GM19463 (cell line): ENCODE measurements at regions not wholly inside any gene's neighbourhood (a gene's known extent, or its start where the extent isn't known, plus 50 kb on each side); places are given as distances from the start of the nearest gene placed in this dataset.
"Not testable (repeated sequence)": the region's sequence is repeated elsewhere in the genome, so short reads cannot be mapped to it uniquely, and the experiment has no call there.

Source experiments
- ATAC-seq: cut with Tn5 transposase; IDR thresholded peaks from one replicate; pipeline ENCODE4 v1.9.1; 2021; ENCODE audit warnings: mild to moderate bottlenecking, moderate library complexity; ENCODE audit not compliant: unreplicated experiment

DNA sequence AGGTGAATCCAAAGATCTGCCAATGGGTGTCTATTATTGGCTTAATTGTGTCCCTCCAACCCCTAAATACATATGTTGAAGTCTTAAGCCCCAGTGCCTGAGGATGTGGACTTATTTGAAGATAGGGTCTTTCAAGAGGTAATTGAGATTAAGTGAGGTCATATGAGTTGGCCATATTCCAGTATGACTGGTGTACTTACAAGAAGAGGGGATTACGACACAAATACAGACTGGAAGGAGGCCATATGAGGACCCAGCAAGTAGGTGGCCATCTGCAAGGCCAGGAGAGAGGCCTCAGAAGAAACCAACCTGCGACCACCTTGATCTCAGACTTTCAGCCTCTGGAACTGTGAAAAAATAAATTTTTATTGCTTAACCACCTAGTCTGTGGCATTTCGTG, 121.1 kb upstream of the FN1 start:
- ATAC-seq = no peak

DNA sequence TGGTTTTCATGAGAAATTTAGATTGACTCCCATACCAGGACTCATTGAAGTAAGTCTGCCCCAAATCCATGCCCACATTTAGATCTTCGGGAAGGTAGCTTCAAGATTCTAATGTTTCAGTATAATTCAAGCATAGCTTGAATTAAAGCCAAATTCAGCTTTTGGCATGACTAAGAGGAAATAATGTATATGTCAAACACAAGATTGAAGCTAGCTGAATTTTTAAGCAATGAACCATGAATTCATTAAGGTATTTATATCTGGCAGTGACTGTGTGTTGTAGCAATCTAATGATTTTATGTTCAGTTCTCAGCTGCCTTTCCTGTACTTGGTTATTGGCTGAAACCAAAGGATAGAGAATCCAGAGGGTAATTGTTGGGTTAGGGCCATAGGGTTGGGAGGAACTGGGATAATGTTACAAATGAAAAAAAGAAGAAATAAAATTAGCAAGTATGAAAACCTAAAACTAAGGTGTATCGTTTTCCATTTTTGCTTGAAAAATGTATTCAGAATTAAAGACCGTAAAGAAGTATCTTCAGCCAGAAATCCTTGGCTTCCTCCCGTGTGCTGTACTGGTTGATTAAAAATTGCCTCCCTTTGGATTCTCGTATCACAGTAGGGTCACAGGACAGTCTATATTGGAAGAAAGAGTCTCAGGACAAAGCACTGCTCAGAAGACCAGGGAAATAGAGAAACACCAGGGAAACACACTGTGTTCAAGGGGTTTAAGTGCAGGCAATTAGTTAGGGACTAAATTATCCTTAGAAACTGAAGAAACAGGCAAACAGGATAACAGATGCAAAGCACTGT, 119.0 kb upstream of the FN1 start:
- no peak for ATAC-seq

DNA sequence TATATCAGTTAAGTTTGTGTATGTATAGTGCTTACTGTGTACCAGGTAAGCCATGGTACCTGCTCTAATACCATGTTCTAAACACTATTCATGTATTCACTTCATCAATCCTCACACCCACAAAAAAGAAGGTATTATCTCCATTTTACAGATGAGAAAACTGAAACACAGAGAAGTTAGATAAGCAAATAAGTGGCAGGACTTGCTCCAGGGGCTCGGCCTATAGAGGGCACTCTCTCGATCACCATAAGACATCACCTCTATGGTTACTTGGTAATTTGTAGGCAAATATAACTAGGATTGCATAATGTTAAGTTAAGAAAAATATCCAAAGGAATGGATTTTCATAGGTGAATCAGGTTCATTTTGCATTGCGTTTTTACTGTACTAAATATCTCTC, 118.1 kb upstream of the FN1 start:
- no peak for ATAC-seq

DNA sequence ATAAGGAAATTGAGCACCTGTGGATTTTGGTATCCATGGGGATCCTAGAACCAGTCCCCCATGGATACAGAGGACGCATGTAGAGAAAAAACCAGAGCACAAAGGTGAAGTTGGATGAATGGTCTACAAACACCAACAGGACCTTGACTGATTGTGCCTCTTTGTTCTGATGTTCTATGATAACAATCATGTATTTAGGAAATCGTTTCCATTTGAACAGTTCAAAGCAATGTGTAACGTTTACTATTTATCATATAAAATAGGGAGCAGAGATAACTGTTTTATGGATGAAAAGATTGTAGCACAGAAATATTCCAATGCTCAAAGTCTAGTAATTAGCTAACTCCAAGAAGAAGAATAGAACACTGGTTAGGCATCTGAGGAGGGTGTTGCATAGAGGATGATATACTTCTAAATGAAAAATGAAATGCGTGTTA, 116.3 kb upstream of the FN1 start:
- no peak for ATAC-seq

DNA sequence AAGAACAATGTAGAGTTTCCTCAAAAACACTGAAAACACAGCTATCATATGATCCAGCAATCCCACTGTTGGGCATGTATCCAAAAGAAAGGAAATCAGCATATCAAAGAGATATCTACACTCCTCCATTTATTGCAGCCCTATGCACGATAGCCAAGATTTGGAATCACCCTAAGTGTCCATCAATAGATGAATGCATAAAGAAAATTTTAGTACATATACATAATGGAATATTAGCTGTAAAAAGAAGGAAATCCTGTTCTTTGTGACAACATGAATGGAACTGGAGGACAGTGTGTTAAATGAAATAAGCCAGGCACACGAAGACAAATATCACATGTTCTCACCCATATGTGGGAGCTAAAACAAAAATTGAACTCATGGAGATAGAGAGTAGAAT, 114.5 kb upstream of the FN1 start:
- ATAC-seq = no peak

DNA sequence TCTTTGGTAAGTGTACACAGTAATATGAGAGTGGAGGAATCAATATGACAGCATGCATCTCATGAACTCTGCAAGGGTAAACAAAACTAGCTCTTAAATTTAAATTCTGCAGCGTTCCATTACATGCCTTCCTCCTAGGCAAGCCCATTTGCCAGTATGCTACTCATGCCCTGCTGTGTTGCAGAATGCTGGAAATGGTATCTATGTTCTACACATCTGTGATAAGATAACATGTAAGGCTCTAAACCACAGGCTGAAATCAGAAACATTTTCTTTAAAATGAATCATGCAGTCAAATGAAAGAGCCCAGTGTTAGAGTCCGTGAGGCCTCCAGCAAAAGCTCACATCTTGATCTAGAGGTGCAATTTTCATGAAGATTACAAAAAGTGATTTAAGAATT, 112.8 kb upstream of the FN1 start:
- ATAC-seq = no peak

DNA sequence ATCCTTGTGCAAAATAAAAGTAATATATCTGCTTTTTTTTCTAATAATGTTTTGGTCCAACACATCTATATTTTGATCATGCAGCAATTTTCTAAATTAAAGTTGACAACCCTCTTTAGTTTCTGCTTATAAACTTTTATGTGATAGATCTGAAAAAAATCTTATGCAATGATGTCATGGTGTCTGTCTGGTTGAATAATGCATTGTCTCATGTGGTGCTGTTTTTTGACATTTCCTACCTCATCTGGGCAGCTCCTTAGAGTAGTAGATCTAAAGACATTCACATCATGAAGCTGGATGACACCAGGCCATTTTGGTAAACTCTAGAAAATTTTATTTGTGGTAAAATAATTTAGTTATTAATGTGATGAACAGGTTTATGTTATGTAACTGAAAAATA, 106.8 kb upstream of the FN1 start:
- no peak for ATAC-seq

DNA sequence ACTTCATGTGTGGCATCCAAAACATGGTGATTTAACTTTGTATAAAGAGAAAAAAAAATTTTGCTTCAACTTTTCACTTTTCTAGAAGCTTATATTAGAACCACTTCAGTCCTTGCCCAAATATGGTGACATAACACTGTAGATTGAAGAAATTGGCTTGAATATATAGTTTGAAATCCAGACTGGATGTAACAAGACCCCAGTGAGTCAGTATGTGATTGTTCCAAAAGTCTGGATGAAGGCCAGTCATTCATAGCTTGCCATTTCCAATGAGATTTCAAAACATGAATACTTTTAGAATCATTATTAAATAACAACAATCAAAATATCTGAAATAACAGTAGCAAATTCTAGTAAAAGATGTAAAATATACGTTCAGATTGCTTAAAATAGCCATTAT, 104.8 kb upstream of the FN1 start:
- no peak for ATAC-seq

DNA sequence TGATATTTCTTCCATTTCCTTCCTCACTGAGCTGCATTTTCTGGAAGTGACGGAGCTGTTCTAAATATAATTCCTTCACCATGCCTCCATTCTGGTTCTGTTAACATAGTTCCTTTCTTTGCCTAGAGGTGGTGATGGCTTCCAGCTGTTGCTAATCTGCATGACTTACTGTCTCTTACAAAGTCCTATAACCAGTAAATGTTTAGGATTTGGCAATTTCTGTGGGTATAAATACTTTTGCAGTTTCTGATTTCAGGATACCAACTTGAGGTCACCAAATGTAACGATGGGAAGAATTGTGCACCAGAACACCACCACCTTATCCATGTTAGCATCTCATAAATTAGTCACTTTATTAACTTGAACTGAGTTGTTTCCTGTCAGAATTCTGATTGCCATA, 101.7 kb upstream of the FN1 start:
- ATAC-seq = no peak

DNA sequence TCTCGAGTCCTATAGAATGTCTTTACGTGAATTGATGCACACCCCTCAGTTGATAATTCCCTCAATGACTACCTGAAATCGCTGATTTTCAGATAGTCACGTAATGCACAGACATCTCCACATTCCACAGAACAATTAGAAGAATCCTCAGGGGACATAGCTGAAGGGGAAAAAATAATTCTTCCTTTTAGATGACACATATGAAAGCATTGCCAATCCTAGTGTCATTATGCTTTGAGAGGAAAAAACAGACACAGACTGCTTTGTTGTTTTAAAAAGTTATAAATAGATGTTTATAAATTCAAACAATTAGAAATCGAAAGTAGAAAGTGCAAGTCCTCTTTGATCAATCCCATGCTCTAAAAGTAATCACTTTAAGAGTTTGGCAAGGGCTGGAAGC, 100.6 kb upstream of the FN1 start:
- no peak for ATAC-seq

DNA sequence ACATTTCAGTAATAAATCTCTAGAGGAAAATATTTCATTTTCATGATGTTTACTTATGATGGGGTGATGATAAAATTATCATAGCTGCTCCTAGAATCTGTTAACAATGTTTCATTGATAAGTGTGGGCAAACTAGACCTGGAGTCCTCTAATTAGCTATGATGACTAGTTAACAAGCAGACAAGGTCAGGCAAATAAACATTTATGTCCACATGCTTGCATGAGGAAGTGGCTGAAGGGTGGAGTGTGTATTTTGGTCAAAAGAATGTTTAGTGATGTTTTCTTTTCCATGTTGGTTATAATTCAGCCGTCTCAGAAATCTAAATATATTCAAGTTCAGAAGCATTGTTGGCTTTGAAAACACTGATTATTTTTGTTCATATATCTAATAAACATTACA, 99.9 kb upstream of the FN1 start:
- no peak for ATAC-seq

DNA sequence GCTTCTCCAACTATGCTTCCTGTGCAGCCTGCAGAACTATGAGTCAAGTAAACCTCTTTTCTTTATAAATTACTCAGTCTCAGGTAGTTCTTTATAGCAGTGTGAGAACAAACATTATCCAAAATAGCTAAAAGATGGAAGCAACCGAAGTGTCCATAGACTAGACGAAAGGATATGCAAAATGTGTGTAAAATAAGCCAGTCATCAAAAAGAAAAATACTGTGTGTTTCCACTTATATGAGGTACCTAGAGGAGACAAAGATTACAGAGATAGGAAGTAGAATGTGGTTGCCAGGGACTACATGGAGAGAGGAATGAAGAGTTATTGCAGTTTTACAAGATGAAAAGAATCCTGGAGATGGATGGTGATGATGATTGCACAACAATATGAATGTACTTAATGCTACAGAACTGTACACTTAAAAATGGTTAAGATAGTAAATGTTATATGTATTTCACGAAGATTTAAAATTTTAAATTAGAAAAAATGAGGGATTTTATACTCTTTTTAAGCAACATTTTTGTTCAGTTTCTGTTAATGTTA, 99.3 kb upstream of the FN1 start:
- ATAC-seq = no peak

DNA sequence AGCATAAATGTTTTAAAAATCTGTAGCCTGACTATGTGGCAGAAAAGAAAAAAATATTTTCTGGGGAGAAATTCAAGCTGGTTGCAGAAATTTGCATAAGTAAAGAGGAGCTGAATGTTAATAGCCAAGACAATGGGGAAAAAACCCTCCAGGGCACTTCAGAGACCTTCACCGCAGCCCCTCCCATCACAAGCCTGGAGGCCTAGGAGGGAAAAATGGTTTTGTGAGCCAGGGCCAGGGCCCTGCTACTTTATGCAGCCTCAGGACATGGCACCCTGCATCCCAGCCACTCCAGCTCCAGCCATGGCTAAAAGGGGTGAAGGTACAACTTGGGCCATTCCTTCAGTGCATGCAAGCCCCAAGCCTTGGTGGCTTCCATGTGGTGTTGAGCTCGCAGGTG, 97.8 kb upstream of the FN1 start:
- not testable (repeated sequence) for ATAC-seq

DNA sequence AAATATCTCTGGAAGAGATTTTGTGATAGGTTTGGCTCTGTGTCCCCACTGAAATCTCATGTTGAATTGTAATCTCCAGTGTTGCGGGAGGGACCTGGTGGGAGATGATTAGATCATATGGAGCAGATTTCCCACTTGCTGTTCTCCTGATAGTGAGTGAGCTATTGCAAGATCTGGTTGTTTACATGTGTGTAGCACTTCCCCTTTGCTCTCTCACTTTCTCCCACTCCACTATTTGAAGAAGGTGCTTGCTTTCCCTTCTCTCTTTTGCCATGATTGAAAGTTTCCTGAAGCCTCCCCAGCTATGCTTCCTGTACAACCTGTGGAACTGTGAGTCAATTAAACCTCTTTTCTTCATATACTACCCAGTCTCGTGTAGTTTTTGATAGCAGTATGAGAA, 97.0 kb upstream of the FN1 start:
- no peak for ATAC-seq

DNA sequence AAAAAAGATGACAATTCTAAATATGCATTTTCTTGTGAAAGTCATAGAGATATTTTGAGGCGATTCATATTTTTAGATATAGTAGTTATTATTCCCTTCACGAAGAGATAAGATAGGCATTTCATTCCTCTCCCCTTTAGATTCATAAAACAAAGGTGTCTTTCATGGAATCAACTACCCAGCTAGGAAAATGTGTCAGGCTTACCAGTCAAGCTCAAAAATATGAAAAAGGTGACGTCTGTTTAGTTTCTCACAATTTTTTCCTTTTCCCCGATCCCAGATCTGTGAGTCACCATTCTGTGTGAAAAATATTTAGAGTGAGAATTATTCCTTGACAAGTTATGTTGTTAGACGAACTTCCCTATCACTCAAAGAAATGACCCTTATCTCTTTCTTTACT, 95.4 kb upstream of the FN1 start:
- no peak for ATAC-seq

DNA sequence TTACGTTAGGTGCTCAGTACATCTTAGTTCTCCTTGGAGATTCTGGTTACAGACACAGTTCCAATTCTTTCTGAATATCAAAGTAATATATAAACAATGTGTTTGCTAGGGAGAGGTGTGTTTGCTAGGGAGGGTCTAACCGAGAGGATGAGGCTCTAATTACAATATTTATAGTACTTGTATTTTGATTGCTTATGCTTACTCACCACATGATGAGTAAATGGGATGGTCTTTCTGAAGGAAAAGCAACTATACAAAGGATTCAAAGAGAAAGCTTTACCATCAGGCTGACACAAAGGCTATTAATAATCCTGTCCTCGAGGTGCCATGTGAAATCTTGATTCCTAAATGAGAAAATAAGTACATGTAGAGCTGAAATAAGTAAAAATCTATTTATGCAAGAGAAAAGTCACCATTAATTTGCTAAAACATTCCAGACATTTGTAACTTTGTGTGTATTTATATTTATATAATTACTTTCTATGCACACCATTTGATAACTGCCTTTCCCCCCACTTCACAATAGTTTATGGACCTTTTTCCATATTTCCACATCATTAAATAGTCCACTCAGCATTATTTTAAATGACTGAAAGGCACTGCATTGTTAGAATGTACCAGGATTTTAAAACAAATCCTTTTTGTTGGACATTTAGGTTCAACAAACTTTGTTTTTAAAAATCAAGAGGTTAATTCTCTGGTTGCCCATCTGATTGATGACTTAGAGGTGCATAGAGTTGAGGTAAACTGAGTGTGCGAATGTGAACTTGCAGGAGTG, 94.5 kb upstream of the FN1 start:
- no peak for ATAC-seq

DNA sequence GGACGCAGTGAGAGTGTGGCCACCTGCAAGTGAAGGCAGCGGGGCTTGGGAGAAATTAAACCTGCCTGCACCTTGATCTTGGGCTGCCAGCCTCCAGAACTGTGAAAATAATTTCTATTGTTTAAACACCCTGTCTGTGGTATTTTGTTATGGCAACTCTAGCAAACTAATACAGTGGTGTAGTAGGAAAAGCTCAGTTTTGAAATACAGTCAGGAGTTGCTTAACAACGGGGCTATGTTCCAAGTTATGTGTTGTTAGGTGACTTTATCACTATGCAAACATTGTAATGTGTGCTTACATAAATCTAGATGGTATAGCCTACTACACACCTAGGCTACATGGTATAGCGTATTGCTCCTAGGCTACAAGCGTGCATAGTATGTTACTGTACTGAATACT, 93.4 kb upstream of the FN1 start:
- ATAC-seq = no peak

DNA sequence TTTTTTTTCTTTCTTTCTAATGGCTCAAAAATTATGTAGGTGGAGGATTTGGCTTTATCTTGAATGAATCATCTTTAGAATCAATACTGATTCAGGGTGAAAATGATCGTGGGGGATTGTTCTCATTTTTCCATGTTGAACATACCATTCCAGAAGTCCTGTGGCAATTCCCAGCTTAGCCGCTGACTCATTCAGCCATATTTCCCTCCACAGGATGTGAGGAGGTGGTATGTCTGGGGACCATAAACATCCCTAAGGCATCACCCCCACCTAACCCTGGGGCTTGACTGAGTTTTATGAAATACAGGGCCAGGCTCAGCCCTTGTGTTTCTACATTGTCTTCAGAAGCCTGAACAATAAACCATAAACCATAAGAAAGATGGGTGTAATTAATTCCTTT, 92.7 kb upstream of the FN1 start:
- ATAC-seq = no peak

DNA sequence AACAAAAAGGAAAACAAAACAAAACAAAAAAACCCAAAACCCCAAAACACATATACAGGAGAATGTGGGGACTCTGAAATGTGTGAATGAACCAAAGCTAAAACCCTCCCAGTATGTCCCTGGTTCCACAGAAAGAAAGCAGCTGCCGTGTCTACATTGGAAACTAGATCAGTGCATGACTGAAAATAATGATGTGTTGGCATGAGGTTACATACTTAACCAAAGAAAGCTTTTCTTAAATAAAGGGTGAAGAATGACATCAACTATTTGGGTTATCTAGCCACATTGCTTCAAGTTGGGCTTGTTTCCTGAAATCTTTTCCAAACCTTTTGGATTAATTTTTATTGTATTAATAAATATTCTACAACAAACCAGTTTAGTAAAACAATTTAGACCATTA, 91.9 kb upstream of the FN1 start:
- ATAC-seq = no peak

DNA sequence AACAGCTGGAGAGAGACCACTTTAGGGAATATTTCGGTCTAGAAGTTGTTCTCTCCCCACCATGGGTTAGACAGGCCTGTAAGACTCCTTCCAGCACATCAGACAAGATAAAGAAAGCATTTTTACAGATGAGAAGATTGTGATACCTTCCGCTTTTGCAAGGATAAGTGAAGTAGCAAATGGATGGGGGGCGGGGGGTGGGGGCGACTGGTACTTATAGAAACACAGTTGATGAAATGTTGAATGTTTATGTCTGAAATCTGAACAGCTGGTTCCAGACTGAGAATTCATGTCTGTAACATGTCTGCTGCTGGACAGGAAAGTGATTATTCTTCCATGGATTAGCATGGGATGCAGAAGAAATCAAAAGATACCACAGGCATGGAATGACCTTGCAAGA, 90.5 kb upstream of the FN1 start:
- ATAC-seq = no peak

DNA sequence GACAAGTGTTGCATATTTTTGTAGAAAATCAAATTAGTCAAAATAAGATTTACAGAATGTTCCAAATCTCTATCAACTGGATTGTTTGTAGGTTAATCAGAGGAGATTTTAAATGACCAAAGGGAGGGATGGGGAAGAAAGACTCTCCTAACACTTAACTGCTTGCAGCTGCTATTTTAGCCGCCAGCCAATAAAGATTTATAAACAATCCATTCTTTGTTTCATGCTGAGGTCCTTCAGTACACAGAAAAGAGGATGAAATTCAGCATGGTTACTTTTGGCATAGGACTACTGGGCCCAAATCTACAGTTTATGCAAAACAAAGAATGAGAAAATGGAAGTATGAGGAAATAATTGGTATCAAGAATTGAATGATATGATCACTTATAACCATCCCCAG, 86.4 kb upstream of the FN1 start:
- ATAC-seq = no peak

DNA sequence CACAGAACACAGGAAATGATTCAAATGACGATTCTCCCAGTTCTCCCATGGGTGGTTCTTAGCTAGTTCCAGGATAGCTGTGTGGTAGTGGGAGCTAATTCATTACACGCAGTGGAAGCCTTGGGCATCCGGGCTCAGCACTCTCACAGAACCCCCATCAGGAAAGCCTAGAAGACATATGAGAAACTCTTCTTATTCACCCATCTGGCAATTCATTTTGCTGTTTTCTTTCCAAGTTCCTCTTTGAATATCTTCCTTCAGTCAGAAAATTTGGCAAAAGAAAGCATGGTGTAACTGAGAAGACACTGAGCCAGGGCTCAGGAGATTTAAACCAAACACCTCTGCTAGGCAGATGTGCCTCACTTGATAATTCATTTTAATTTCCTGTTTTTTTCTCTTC, 85.2 kb upstream of the FN1 start:
- ATAC-seq = no peak
